Spleen (tissue), 7 donors: ENCODE measurements at regions not wholly inside any gene's neighbourhood (a gene's known extent, or its start where the extent isn't known, plus 50 kb on each side); places are given as distances from the start of the nearest gene placed in this dataset.

Experiments used
- POLR2A ChIP-seq, 3 donors: fragments of 450-650 bp; IDR thresholded peaks; one replicate each; pipeline ENCODE4 v1.5.1; 2017; ENCODE audit warnings: antibody characterized with exemption in 3 of 3, mild to moderate bottlenecking in 1 of 3
- TF ChIP-seq, protein P1 (sequence below), 11 experiments: fragments of 200-600 bp in 7 of 11; fragments of 450-650 bp in 4 of 11; sonication (generic) in 4 of 11; IDR thresholded peaks in 8 of 11; conservative IDR thresholded peaks in 3 of 11; 1 replicate in 7 of 11; 2 replicates in 4 of 11; pipeline versions ENCODE4 v1.4.0 to v1.8.0; 2016 to 2021; ENCODE audit warnings: antibody characterized with exemption in 11 of 11, inconsistent platforms in 4 of 11, mild to moderate bottlenecking in 1 of 11
- donor health status: DM: no; HTN: no; CAD: no; lungs with moderate emphysema.
- donor health status: DM: no; HTN: no; CAD: no.
- donor health status: DM: no; HTN: no; CAD: no.

DNA sequence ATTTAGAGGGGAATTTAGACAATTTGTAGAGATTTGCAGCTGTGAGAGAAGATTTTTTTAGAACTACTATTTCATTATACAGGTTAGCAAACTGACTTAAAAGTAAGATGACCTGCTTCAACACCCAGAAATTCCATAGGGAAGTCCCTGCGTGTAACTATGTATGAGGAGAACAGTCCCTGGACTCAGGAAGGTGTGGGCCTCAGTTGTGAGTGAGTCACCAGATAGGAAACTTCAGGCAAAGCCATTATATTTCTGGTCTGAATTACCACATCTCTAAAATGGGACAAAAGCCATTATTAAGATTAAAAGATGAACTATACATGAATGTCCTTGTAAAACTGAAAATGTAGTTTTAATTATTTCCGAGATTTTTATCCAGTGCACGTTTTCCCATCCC, 488.3 kb upstream of the GOLIM4 start:
- TF ChIP-seq POLR2A (IDR thresholded peaks at IDR 0.05): no peak
- TF ChIP-seq, protein P1, sequence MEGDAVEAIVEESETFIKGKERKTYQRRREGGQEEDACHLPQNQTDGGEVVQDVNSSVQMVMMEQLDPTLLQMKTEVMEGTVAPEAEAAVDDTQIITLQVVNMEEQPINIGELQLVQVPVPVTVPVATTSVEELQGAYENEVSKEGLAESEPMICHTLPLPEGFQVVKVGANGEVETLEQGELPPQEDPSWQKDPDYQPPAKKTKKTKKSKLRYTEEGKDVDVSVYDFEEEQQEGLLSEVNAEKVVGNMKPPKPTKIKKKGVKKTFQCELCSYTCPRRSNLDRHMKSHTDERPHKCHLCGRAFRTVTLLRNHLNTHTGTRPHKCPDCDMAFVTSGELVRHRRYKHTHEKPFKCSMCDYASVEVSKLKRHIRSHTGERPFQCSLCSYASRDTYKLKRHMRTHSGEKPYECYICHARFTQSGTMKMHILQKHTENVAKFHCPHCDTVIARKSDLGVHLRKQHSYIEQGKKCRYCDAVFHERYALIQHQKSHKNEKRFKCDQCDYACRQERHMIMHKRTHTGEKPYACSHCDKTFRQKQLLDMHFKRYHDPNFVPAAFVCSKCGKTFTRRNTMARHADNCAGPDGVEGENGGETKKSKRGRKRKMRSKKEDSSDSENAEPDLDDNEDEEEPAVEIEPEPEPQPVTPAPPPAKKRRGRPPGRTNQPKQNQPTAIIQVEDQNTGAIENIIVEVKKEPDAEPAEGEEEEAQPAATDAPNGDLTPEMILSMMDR (IDR thresholded peaks at IDR 0.05 in 8 of 11, conservative IDR thresholded peaks at IDR 0.05 in 3 of 11): no peak
